Ishikawa (cell line): ENCODE measurements at regions not wholly inside any gene's neighbourhood (a gene's known extent, or its start where the extent isn't known, plus 50 kb on each side); places are given as distances from the start of the nearest gene placed in this dataset.

Source experiments
- CEBPB ChIP-seq: IDR thresholded peaks from 2 replicates; pipeline ENCODE4 v1.6.1; 2012
- CREB1 ChIP-seq: IDR thresholded peaks from 2 replicates; pipeline ENCODE4 v1.6.1; 2012; ENCODE audit warnings: low read depth
- EGR1 ChIP-seq: IDR thresholded peaks from 2 replicates; pipeline ENCODE4 v1.6.1; 2012
- EP300 ChIP-seq: IDR thresholded peaks from 2 replicates; pipeline ENCODE4 v1.6.1; 2012; ENCODE audit warnings: borderline replicate concordance
- FOXM1 ChIP-seq: IDR thresholded peaks from 2 replicates; pipeline ENCODE4 v1.6.1; 2012; ENCODE audit warnings: low read depth, borderline replicate concordance
- NFIC ChIP-seq: IDR thresholded peaks from 2 replicates; pipeline ENCODE4 v1.6.1; 2012
- RAD21 ChIP-seq: IDR thresholded peaks from 2 replicates; pipeline ENCODE4 v1.6.1; 2012; ENCODE audit warnings: low read depth
- TAF1 ChIP-seq: IDR thresholded peaks from 2 replicates; pipeline ENCODE4 v1.6.1; 2012; ENCODE audit warnings: low read depth, mild to moderate bottlenecking
- TCF12 ChIP-seq: IDR thresholded peaks from 2 replicates; pipeline ENCODE4 v1.6.1; 2012; ENCODE audit warnings: low read depth
- TEAD4 ChIP-seq: IDR thresholded peaks from 2 replicates; pipeline ENCODE4 v1.6.1; 2012
- YY1 ChIP-seq: IDR thresholded peaks from 2 replicates; pipeline ENCODE4 v1.6.1; 2012; ENCODE audit warnings: low read depth
- ZBTB7A ChIP-seq: IDR thresholded peaks from 2 replicates; pipeline ENCODE4 v1.6.1; 2012; ENCODE audit warnings: low read depth
- TF ChIP-seq, protein P1 (sequence below): IDR thresholded peaks from 2 replicates; pipeline ENCODE4 v1.6.1; 2012; ENCODE audit warnings: low read depth, mild to moderate bottlenecking
- TF ChIP-seq, protein P2 (sequence below): IDR thresholded peaks from 2 replicates; pipeline ENCODE4 v1.6.1; 2012
- TF ChIP-seq, protein P3 (sequence below): IDR thresholded peaks from 2 replicates; pipeline ENCODE4 v1.6.1; 2012

DNA sequence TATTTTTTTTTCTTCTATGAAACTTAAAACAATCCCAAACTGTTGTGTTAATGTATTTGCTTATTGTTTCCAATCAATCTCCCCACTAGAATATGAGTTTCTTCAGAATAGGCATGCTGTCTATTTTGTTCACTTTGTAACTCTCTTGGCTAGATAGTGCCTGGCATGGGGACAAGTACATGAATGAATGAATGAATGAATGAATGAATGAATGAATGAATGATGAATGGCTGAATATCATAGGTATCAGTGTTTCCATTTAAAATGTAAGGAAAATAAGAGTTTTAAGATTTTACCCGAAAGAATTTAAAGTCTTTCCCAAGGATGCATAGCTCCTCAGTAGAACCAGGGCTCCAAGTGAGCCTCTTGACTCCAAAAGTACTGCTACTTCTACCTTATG lies 294.9 kb upstream of the GADL1 start:
- TF ChIP-seq EP300 (no peak), CREB1 (no peak), FOXM1 (no peak), ZBTB7A (no peak), CEBPB (no peak), RAD21 (no peak), TAF1 (no peak)
- TF ChIP-seq, protein P1, sequence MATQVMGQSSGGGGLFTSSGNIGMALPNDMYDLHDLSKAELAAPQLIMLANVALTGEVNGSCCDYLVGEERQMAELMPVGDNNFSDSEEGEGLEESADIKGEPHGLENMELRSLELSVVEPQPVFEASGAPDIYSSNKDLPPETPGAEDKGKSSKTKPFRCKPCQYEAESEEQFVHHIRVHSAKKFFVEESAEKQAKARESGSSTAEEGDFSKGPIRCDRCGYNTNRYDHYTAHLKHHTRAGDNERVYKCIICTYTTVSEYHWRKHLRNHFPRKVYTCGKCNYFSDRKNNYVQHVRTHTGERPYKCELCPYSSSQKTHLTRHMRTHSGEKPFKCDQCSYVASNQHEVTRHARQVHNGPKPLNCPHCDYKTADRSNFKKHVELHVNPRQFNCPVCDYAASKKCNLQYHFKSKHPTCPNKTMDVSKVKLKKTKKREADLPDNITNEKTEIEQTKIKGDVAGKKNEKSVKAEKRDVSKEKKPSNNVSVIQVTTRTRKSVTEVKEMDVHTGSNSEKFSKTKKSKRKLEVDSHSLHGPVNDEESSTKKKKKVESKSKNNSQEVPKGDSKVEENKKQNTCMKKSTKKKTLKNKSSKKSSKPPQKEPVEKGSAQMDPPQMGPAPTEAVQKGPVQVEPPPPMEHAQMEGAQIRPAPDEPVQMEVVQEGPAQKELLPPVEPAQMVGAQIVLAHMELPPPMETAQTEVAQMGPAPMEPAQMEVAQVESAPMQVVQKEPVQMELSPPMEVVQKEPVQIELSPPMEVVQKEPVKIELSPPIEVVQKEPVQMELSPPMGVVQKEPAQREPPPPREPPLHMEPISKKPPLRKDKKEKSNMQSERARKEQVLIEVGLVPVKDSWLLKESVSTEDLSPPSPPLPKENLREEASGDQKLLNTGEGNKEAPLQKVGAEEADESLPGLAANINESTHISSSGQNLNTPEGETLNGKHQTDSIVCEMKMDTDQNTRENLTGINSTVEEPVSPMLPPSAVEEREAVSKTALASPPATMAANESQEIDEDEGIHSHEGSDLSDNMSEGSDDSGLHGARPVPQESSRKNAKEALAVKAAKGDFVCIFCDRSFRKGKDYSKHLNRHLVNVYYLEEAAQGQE: no peak
- TF ChIP-seq, protein P2, sequence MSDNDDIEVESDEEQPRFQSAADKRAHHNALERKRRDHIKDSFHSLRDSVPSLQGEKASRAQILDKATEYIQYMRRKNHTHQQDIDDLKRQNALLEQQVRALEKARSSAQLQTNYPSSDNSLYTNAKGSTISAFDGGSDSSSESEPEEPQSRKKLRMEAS: no peak
- TF ChIP-seq, protein P3, sequence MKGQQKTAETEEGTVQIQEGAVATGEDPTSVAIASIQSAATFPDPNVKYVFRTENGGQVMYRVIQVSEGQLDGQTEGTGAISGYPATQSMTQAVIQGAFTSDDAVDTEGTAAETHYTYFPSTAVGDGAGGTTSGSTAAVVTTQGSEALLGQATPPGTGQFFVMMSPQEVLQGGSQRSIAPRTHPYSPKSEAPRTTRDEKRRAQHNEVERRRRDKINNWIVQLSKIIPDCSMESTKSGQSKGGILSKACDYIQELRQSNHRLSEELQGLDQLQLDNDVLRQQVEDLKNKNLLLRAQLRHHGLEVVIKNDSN: no peak

DNA sequence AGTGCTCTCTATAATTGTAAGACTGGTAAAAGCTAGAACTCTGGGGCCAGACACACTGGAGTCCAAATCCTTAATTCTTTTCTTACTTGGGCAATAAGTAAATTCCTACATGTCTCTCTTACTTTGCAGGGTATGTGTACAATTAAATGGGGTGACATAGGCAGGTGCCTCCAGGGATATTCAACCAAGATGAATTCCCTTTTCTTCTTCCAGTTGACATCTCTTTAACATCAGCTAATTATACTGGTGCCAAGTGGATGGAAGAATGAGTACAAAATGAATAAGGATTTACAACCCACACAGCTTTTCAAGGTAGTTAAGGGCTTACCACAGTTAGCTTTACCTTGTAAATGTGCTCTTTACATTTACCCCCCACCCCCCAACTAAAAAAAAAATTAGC lies 295.5 kb upstream of the GADL1 start:
- no peak for TF ChIP-seq TEAD4
- no peak for TF ChIP-seq RAD21
- no peak for TF ChIP-seq TAF1
- TF ChIP-seq, protein P1: no peak
- TF ChIP-seq TCF12: no peak
- TF ChIP-seq ZBTB7A: no peak
- no peak for TF ChIP-seq CEBPB
- no peak for TF ChIP-seq FOXM1
- TF ChIP-seq CREB1: no peak
- TF ChIP-seq, protein P3: no peak
- TF ChIP-seq EGR1: no peak
- TF ChIP-seq, protein P2: no peak
- TF ChIP-seq EP300: no peak
- TF ChIP-seq NFIC: no peak
- no peak for TF ChIP-seq YY1

DNA sequence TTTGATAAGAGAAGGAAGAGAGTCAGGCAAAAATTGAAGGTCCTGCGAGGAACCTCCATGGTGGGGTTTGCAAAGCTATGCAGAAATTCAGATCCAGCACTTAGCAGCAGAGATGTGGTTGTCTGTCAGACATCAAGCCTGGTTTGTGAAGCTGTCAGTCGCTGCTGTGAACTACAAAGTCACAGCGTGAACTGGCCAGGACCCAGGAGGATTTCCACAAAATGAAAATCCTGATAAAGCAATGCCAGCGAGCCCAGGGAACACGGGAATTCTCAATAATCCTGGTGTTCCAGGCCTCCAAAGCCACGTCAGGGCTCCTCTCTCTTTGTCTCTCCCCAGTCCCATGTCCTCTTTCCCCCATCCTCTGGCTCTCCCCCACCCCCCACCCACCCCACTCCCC lies 296.9 kb upstream of the GADL1 start:
- TF ChIP-seq CREB1 (no peak), TCF12 (no peak), ZBTB7A (no peak)

DNA sequence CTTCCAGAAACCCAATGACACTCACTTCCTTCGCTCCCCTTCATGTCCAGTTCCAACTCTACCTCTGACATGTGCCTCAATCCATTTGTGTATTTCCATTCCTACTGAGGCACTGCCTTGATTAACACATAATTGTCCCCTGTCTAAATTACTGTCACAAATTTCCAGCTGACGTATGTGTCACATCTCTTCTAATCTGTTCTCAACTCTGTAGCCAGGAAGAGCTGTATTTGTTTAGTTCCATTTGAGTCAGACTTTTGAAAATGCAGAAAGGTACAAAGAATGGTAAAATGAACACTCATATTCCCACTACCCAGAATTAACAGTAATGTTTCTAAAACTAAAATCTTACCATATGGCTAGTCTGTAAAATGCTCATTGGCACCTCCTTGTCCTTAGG lies 299.0 kb upstream of the GADL1 start:
- no peak for TF ChIP-seq TCF12
- TF ChIP-seq, protein P3: no peak
- no peak for TF ChIP-seq CREB1
- TF ChIP-seq EP300: no peak
- TF ChIP-seq EGR1: no peak
- no peak for TF ChIP-seq TEAD4
- no peak for TF ChIP-seq ZBTB7A
- no peak for TF ChIP-seq CEBPB
- TF ChIP-seq NFIC: no peak
- TF ChIP-seq, protein P2: no peak
- TF ChIP-seq TAF1: no peak
- TF ChIP-seq FOXM1: no peak
- TF ChIP-seq YY1: no peak
- no peak for TF ChIP-seq RAD21

DNA sequence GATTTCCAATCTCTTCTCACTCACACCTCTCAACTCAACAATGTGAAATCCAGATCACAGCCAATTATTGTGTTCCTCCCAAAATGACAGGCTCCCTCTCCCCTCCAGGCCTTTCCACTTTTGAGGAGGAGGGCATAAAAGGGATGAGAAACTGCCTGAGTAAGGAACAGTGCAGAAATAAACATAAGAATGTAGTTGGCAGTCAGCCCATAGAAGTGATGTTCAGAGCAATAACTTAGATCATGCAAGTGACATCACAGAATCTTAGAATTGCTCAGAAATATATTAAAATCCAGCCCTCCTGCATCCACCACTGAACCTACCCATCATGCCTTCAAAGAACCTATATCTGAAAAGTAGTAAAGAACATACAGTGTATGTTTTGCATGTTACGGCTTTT lies 299.4 kb upstream of the GADL1 start:
- no peak for TF ChIP-seq TCF12

DNA sequence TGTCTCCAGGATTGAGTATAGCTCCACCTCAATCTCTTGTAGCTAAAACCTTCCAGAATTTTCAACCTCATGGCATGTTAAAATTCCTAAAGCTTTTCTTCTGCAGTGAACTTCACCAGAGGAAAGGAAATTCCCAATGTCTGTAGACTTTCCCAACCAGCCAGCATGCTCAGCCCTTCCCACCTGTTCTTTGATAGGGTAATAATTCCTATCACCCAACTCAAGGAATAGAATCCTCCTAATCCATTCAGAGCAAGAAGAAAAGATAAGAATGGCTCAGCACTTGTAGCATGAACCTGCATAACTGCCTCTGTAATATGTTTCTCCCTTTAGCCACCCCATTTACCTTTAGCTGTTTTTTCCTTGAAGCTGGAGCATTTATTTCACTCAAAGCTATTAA lies 301.8 kb upstream of the GADL1 start:
- TF ChIP-seq EP300 (no peak), CEBPB (no peak)
- TF ChIP-seq, protein P3: no peak
